ENCODE measurements at regions not wholly inside any gene's neighbourhood (a gene's known extent, or its start where the extent isn't known, plus 50 kb on each side); places are given as distances from the start of the nearest gene placed in this dataset.
"Not testable (repeated sequence)": the region's sequence is repeated elsewhere in the genome, so short reads cannot be mapped to it uniquely, and the experiment has no call there.

DNA sequence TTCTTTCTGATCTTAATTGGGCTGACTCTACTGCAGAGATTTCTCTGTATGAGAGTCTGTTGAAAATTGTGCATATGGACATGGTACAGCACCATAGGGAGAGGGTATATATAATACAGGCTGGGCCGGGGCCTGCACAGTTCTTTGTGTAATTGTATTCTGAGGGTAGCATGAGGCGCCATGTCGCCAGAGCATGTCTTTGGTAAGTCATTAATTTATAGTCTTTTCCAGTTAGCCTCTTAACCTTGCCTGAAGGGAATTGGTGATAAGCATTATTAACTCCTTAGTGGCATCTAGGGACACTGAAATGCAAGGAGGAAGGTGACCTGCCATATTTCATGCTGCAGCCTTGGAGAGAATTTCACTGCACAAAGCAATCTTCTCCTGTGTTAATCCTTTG is 569.9 kb downstream of the TMTC2 start:
- no peak for TF ChIP-seq CTCF (IDR thresholded peaks at IDR 0.05; ENCODE audit: partially characterized antibody, unreplicated experiment)
- no peaks in the 10 kb centered on the region for H3K36me3 Mint-ChIP-seq (ENCODE audit: unreplicated experiment)

DNA sequence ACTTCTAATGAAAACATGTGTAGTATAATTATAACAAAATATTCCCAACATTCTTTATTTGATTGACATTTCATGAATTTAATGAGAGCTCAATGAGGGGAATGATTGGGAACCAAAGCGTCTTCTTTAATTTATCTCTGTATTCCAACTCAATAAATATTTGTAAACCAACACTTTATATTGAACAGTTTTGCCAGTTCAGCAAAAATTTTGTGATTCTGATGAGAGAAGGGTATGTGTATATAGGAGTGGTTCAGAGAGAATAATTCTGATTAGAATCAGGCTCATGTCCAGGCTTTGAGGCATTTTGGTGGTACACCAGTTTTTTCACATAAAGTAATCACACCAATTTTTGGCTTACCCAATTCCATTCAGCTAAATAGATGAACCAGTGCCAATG is 564.2 kb downstream of the TMTC2 start:
- Mint-ChIP-seq H3K27ac (ENCODE audit: unreplicated experiment) (no peak overlapping the region), H3K4me1 (ENCODE audit: low read depth, unreplicated experiment) (peaks cover 3% of the 10 kb centered on the region), H3K36me3 (ENCODE audit: unreplicated experiment) (peaks cover 5% of the 10 kb centered on the region), H3K4me3 (ENCODE audit: unreplicated experiment) (no peak overlapping the region), H3K27me3 (ENCODE audit: unreplicated experiment) (no peaks in the 10 kb centered on the region), H3K9me3 (ENCODE audit: unreplicated experiment) (no peaks in the 10 kb centered on the region)
- DNase-seq = no peak
- TF ChIP-seq CTCF (IDR thresholded peaks at IDR 0.05; ENCODE audit: partially characterized antibody, unreplicated experiment) = no peak

More for the DNA sequence above, 569.9 kb downstream of the TMTC2 start:
- Mint-ChIP-seq H3K27me3 (ENCODE audit: unreplicated experiment) (no peaks in the 10 kb centered on the region), H3K4me1 (ENCODE audit: low read depth, unreplicated experiment) (peaks cover 4% of the 10 kb centered on the region), H3K4me3 (ENCODE audit: unreplicated experiment) (no peak overlapping the region), H3K27ac (ENCODE audit: unreplicated experiment) (no peak overlapping the region), H3K9me3 (ENCODE audit: unreplicated experiment) (peaks cover 1% of the 10 kb centered on the region)
- no peak for DNase-seq

- H3K4me3 Mint-ChIP-seq (ENCODE audit: unreplicated experiment) = no peak overlapping the region
- H3K27ac Mint-ChIP-seq (ENCODE audit: unreplicated experiment) = no peak overlapping the region
- no peaks in the 10 kb centered on the region for H3K4me1 Mint-ChIP-seq (ENCODE audit: low read depth, unreplicated experiment)
- H3K36me3 Mint-ChIP-seq (ENCODE audit: unreplicated experiment) = peaks cover 5% of the 10 kb centered on the region
- H3K9me3 Mint-ChIP-seq (ENCODE audit: unreplicated experiment) = no peaks in the 10 kb centered on the region
- no peaks in the 10 kb centered on the region for H3K27me3 Mint-ChIP-seq (ENCODE audit: unreplicated experiment)
- DNase-seq = no peak
- no peak for TF ChIP-seq CTCF (IDR thresholded peaks at IDR 0.05; ENCODE audit: partially characterized antibody, unreplicated experiment)
Measured at GRCh38 chr12:83245156-83245555, 558.5 kb downstream of the TMTC2 start.

DNA sequence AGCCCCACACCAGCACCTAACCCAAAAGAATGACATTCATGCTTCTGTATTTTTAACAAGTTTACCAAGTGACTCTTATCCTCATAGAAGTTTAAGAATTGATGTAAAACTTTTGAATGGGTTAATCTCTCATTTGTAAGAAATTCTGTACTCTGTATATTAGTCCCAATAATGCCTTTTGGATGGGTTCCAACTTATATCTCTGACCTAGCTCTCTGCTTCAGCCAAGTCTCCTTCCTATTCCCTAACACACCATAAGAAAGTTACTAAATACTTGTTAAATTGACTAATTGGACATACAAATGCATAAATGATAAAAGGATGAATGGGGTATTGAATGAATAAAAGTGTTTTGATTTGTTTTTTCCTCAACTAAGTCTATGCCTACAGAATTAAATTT is 557.3 kb downstream of the TMTC2 start:
- Mint-ChIP-seq H3K4me1 (ENCODE audit: low read depth, unreplicated experiment) (no peaks in the 10 kb centered on the region), H3K36me3 (ENCODE audit: unreplicated experiment) (peaks cover 5% of the 10 kb centered on the region), H3K9me3 (ENCODE audit: unreplicated experiment) (no peaks in the 10 kb centered on the region), H3K4me3 (ENCODE audit: unreplicated experiment) (no peak overlapping the region), H3K27me3 (ENCODE audit: unreplicated experiment) (no peaks in the 10 kb centered on the region), H3K27ac (ENCODE audit: unreplicated experiment) (no peak overlapping the region)
- DNase-seq = no peak
- no peak for TF ChIP-seq CTCF (IDR thresholded peaks at IDR 0.05; ENCODE audit: partially characterized antibody, unreplicated experiment)

DNA sequence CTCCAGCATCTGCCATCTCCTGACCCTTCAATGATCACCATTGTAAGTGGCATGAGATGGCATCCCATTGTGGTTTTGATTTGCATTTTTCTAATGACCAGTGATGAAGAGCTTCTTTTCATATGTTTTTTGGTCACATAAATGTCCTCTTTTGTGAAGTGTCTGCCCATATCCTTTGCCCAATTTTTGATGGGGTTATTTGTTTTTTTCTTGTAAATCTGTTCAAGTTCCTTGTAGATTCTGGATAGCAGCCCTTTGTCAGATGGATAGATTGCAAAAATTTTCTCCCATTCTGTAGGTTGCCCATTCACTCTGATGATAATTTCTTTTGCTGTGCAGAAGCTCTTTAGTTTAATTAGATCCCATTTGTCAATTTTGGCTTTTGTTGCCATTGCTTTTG is 547.3 kb downstream of the TMTC2 start:
- H3K9me3 Mint-ChIP-seq (ENCODE audit: unreplicated experiment); H3K36me3 Mint-ChIP-seq (ENCODE audit: unreplicated experiment); H3K27ac Mint-ChIP-seq (ENCODE audit: unreplicated experiment); H3K27me3 Mint-ChIP-seq (ENCODE audit: unreplicated experiment); H3K4me1 Mint-ChIP-seq (ENCODE audit: low read depth, unreplicated experiment); DNase-seq; H3K4me3 Mint-ChIP-seq (ENCODE audit: unreplicated experiment): not testable (repeated sequence)

GRCh38 chr12:83226960-83227359 is 540.3 kb downstream of the TMTC2 start:
- H3K36me3 Mint-ChIP-seq (ENCODE audit: unreplicated experiment); H3K27me3 Mint-ChIP-seq (ENCODE audit: unreplicated experiment); DNase-seq; H3K27ac Mint-ChIP-seq (ENCODE audit: unreplicated experiment); H3K4me3 Mint-ChIP-seq (ENCODE audit: unreplicated experiment); H3K9me3 Mint-ChIP-seq (ENCODE audit: unreplicated experiment); H3K4me1 Mint-ChIP-seq (ENCODE audit: low read depth, unreplicated experiment): not testable (repeated sequence)

Measured in glutamatergic neuron (in vitro differentiated cells).